Left lobe of liver (tissue), 2 donors: ENCODE measurements at regions not wholly inside any gene's neighbourhood (a gene's known extent, or its start where the extent isn't known, plus 50 kb on each side); places are given as distances from the start of the nearest gene placed in this dataset.
A peak's percentile ranks its signal among the peaks of the same experiment; 100 is the strongest.
"Not testable (repeated sequence)": the region's sequence is repeated elsewhere in the genome, so short reads cannot be mapped to it uniquely, and the experiment has no call there.

Experiments
- ATAC-seq: fragments of 200-7000 bp; cut with Tn5 transposase; one replicate; pipeline ENCODE4 v1.9.1; 2020; ENCODE audit warnings: mild to moderate bottlenecking, moderate library complexity
- DNase-seq: peaks from one replicate; pipeline ENCODE4 v3.0.0-alpha.2; 2020; ENCODE audit warnings: low spot score
- donor health status: DM: no; HTN: no; CAD: no; lungs with moderate emphysema.
- donor health status: DM: no; HTN: yes; CAD: no.

DNA sequence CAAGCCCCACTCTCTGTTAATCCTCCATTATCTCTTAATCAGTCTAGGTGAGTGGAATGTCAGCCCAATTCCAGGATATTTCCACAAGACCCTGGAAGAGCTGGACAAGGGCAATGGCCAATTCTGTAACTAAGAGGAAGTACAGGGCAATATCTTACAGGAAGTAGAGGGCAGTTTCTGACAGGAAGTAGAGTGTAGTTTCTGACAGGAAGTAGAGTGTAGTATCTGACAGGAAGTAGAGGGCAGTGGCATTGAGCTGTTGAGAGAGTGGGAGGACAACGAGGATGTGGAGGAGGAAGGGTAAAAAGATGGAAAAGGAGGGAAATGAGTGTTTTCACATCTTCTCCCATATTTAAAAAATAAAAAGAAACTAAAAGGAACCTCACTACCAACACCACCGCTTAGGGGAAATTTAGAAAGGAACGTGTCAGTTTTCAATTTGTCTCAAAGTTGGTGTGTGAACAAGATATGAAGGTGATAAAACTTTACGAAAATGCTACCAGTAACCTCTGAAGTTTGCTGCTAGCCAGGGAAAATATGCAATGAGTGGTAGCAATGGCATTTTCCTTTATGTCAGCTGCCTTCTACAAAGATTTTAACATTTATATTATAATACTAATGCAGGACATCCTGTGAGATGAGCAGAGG, 430.9 kb upstream of the HNRNPA3 start:
- no peak for DNase-seq

DNA sequence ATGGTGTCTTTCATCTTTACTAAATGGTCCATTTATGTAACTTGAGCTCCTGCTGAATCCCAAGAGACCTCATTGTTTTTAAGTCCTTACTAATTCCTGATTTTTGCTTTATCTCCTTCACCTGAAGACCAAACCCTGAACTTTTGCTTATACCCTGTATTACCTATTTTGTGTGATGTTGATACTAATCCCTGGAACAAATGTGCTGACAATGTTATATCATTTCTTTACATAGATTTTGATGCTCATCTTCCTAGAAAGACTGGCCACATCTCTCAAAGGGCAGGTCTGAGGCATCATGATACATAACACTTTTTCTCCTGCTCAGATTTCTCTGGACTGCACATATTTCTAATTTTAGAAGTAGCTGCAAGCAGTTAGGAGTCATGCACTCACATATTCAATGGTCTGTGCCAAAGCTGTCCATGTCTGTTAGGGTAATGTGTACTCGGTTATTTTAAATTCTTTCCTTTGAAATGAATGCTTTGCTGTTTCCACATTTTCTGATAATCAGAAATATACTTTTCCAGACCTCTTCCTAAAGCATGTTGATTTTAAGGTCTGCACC, 427.9 kb upstream of the HNRNPA3 start:
- DNase-seq: no peak
- ATAC-seq: no peak

More for the DNA sequence above, 430.9 kb upstream of the HNRNPA3 start:
- no peak for ATAC-seq

DNA sequence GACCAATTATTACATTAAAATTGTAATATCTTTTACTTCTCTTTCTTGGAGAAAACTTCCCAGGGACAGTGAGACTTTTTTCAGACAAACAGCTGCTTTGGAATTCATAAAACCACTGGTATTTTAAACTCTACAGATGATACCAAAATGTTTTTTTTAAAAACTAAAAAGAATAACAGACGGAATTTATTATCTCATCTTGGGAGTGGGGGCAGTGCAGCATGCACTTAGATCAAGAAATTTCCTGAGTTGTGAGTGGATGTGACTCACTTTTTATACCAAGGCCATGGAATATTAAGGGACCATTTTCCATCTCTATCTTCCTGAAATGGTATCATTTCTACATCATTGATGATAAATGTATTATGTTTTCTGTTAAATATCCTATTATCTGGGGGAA, 422.8 kb upstream of the HNRNPA3 start:
- DNase-seq (no peak), ATAC-seq (no peak)

DNA sequence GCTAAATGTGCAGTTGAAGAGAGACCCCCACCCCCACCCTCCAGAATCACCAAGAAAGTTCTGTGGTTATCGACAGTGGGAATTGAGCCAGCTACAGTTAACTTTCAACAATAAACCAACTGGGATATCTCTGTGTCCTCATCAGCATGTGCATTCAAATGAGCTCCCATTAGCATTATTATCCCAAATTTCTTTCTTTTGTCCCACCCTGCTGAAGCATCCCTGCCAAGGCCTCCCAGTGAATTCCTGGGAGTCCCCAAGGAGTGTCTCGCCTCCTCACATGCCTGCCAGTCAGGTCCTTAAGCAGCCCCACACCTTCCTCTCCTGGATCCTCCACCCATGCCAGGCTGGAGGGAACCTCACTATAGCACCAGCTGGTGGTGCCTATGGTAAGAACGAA, 422.1 kb upstream of the HNRNPA3 start:
- no peak for DNase-seq
- no peak for ATAC-seq

DNA sequence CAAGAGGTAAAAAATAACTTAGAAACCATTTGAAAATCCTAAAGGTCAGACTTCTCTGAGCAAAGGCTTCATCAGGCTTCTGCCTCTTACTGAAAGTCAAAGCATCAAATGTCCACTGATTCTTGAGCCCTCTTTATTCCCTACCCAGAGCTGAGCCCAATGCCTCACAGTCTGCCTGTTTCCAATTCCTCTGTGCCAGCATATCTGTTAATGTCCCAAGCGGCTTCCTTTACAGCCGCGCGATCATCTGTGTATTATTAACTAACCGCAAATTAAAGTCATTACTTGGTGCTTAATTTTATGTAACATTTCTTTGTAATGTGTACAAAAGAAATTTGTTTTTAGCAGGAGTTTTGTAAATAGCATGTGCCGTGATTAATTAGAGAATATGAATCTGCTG, 418.8 kb upstream of the HNRNPA3 start:
- no peak for DNase-seq

DNA sequence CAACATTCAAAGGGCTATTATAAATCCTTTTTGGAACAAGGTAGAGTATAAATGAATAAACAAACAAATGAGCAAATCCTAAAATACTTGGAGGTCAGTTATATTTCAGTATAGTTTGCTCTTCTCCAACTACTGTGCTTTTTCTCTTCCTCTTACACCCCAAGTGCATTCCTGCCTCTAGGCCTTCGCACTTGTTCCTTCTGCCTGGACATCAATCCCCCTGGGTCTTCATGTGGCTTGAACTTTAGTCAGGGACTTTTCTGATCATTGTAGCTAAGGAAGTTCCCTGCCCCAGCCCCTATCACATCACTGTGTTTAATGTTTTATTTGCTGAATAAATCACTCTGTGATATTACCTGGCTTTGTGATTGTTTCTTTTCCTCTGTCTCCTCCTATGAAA, 418.2 kb upstream of the HNRNPA3 start:
- ATAC-seq: no peak
- DNase-seq: no peak

More for the DNA sequence above, 418.8 kb upstream of the HNRNPA3 start:
- ATAC-seq: no peak

DNA sequence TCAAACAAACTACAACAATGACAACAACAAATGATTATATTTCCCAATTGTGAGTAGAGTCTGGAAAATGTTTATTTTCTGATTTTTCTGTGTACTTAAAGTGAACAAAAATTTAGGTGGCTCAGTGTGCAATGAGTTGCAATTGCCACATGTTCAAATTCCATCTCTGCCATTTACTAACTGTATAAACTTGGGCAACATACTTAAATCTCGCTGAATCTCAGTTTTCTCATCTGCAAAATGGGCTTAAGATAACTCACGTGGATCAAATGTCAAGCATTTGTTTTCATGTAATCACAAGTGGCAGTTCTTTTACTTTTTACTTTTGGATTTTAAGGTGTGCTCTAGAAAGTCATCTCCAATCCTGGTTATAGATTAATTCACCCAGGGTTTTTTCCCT, 416.8 kb upstream of the HNRNPA3 start:
- DNase-seq: no peak
- no peak for ATAC-seq

DNA sequence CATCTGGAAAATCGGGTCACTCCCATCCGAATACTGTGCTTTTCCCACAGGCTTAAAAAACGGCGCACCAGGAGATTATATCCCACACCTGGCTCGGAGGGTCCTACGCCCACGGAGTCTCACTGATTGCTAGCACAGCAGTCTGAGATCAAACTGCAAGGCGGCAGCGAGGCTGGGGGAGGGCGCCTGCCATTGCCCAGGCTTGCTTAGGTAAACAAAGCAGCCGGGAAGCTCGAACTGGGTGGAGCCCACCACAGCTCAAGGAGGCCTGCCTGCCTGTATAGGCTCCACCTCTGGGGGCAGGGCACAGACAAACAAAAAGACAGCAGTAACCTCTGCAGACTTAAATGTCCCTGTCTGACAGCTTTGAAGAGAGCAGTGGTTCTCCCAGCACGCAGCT, 415.9 kb upstream of the HNRNPA3 start:
- ATAC-seq, DNase-seq: not testable (repeated sequence)

DNA sequence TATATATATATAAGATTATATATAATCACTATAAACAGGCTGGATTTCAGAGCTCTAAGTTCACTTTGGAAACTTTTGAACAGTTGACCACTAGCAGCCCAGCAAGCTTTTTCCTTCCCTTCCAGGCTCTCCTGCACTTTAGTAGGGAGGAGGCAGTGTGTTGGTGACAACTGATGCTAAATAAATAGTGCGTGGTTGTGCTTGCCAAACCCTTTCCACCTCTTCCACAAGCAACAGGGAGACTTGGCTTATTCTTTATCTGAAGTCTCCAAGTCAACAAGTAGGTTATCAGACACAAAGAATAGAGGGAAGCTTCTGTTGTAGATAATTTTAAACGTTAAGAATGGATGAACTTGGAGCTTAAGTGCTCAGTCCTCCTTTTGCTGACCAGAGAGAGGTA, 408.2 kb upstream of the HNRNPA3 start:
- ATAC-seq (no peak), DNase-seq (no peak)

DNA sequence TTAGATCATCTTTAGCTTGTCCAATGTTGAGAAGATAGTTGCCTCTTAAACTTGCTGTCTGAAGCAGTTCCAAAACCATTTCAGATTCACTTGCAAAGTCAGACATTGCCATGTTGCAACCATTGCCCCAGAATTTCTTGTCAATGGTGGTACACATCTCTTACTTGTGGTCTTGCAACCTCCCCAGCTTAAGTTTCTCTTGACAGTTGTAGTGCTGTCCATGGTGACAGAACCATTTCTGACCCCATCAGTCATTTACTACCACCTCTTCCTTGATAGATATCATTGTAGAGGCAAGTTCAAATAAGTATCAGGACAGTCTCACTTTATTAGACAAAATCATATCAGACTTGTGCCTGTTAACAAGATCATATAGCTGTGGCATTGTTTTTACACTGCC, 407.2 kb upstream of the HNRNPA3 start:
- DNase-seq (no peak), ATAC-seq (no peak)

DNA sequence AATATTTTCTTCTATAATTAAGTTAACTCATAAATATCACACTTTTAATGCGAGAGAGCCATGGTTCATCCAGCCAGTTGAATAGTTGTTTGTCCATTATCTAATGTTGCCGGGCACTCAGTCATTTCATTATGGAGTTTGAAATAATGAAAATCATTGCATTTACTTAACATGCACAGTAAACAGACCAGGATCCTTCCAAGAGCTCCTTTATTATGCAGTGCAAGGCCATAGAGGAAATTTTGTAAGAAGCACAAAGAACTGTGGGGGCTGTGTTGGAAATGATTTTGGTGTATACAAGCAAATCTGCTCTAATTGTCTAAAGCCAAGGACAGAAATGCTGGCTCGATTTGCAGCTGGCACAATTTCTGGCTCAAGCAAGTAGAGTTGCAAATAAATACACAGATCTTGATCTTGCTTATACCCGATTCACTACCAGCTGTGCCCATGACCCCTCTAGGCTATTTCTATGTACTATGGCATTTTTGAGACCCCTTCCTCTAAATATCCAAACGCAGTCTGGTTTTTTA, 400.3 kb upstream of the HNRNPA3 start:
- ATAC-seq (no peak), DNase-seq (no peak)

DNA sequence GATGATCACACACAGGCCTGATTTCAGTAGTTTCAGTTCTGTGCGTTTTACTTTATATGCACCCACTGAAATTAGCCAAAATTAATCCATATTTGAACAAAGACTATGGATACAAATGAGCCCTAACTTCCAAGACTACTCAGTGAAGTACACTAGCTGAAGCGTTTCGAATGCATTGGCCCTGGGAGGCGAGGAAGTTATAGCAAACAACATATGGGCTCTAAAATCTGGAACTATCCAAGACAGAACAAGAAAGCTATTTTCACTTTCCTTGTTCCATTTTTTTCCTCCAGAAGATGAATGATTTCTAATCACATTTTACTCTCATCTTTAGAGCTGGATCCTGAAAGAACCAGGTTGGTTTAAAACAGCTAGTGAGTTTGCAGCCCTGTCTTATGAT, 399.4 kb upstream of the HNRNPA3 start:
- ATAC-seq (no peak), DNase-seq (no peak)

DNA sequence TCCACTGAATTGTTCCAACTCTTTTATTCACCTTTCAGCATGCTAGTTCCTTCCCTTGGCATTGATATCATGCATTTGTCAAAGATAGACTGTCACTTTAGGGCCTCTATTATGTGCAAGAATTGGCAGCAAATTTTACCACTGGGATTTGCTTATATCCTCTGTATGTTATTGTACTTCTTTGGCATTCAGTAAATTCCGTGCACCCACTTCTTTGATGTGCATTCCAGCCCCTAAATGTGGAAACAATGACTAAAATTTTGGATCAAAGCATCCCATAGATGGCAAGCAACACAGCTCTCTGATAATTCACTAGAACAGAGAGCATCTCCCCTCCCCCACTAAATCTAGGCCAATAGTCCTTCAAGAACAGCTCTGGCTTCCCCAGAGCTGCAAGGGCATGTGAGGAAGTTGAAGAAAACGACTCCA, 399.0 kb upstream of the HNRNPA3 start:
- DNase-seq (no peak), ATAC-seq (no peak)

DNA sequence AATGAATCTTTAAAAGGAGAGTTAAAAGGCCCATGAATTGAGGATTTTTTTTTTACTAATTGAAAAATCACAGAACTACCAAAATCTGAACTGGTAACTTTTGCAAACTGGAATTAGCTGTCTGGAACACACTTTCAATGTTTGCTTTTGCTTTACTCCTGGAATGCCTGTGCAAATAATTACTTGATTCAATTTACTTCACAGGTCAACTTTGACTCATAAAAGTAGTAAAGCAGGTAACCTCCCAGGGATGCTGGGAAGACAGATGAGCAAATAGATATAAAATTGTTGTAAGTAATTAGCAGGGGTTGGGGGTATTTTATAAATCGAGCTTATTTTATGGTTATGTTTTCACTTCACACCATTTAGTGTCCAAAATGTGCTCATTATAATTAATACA, 398.3 kb upstream of the HNRNPA3 start:
- no peak for ATAC-seq
- DNase-seq: no peak

DNA sequence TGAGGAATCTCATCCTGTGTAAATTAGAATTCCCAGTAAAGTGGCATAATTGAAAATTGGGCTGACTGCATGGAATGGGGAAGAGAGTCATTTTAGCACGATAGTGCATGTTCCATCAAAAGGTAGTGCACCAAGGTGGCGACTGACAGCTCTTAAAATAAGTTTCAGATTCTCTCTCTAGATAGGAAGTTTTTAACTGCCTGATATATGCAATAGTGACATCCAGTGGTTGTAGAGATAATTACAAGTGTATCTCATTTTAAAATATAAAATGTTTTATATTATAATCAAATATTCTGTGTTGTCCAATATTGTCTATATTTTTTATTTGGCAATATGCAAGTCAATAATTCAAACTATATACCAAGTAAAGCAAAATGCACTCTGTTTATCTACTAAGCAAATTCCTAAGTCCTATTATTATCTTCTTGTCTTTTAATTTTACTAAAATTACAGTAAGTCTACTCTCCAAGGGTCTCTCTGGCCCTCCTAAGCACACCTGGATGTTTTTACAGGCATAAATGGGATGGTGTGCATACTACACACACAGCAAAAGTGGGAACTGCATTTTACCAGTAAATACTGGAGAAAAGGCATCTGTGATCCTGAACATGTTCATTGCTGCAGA, 397.7 kb upstream of the HNRNPA3 start:
- no peak for DNase-seq
- ATAC-seq: peak; percentile 85

DNA sequence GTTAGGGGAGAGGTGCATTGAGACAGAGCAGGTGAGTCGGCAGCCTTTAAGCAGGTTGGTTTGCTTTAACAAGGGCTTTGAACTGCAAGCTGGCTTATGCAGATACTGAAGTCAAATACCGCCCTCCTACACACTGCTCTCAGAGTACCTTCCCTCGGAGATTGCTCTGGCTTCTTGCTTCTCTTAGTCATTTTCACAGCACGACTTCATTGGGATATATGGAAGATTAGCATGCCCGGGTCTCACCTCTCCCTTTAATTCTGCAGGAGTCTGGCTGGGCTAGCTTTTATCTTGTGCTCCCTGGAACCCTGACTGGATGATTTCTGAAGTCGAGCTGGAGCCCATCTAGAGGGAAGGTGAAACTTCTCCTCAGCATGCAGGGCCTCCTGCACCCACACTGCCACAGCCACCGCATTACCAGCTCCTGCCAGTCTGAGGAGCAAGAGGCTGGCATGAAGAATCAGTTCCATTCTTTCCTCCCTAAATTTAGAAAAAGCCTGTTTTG, 395.5 kb upstream of the HNRNPA3 start:
- no peak for DNase-seq
- ATAC-seq: no peak

DNA sequence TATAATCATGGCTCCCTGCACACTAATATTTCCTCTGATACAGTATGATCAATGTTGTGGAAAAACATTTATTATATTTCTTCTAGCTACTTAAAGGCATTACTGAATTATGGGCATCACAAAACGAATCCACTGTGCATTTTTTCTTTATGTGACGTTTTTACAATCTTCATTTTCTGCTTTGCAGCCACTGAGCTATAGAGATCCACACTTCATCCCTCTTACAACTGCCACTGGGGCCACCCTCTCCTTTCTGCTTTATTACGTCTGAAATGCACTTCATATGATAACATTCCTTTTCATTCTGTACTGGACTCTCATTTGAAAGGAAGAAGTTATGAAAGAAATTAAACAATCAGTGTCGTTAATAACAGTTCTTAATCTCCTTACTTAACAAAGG, 394.5 kb upstream of the HNRNPA3 start:
- ATAC-seq (no peak), DNase-seq (no peak)

DNA sequence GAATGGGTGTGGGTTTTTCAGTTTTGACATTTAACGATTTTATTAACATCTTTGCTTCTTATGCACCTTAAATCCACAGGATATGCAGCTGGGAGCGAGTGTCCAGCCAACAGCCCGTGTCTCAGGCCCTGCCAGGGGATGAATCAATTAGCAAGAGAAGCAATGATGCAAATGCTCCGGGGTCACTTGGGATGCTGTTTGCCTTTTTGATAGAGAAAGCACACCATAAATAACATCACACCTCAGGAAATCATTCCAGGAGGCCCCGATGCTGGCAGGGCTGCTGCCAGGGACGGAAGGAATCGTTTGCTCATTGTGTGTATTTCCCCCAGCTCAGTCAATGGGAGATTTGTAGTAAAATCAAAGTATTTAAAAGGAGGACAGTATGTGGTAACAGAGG, 394.0 kb upstream of the HNRNPA3 start:
- DNase-seq: no peak
- no peak for ATAC-seq

DNA sequence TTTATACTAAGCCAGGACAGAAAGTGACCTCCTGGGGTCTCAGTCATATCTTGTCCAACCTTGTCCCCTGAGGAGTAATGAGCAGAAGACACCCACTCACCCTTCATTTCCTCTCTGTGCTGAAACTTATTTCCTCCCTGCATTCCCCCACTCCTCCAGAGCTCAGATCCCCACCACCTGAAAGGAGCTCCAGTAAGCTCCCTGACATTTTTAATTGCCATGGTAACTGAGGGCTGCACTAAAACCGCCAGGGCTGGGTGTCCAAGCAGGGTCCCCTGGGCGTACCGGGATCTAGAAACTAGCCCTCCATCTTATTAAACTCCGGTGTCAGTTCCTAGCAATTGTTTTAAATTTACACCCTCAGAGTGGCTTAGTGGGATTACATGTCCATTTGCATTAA, 393.3 kb upstream of the HNRNPA3 start:
- DNase-seq (no peak), ATAC-seq (no peak)

DNA sequence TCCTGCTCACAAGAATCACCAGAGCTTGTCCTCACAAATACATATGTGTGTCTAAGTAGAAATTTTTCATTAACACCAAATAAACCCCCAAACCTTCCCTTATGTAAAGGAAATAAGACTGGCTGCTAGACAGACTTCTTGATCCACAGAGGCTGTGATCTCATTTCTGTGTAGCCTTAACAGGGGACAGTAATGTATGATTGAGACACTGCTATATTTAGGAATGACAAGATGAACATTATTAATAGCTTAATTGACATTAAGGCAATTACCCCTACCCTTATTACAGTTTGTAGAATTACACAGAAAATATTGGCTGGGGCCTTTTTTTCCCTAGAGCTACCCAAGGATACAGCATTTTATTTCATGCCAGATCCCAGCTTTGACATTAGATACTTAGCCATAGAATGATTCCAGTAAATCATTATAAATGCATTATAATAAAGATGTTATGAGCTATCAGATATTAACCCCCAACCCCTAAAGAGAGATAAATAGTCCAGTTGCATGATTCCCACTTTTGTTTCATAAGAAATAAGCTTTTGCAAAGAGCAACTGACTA, 392.1 kb upstream of the HNRNPA3 start:
- ATAC-seq: no peak
- DNase-seq: no peak

DNA sequence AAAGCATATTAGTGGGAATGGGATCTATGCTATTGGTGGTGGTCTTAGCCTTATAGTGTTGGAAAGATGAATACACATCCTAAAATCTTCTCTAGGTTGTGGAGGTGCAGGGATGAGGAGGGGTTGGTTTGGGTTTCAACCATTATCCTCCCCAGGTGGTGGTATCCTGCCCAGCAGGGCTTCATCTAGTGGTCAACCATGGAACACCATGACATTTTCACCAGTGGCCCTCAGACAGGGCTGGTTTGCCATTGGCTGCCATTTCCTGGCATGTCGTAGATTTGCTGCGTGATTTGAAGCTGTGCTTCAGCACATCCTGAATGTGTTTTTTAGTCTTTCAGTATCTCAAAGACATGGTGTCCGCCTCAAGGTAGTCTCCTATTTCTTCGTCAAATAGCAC, 391.2 kb upstream of the HNRNPA3 start:
- ATAC-seq (no peak), DNase-seq (no peak)

DNA sequence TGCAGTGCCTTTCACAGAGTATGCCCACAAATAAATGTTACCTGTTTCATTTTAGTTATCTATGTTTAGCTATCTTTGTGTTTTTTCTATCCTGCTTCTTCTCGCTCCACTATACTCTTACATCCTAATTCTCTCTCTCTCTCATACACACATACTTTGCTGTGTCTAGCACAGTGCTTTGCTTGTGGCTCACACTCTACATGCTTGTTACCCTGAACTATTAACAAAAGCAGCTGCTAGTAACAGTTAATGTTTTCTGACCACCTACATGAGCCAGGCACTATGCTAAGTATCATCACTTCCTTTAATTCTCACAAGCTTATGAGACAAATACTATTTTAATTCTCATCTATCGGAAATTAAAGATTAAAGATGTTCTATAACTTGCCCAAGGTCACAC, 390.5 kb upstream of the HNRNPA3 start:
- DNase-seq (no peak), ATAC-seq (no peak)
